Liver (tissue), 7 donors: ENCODE measurements at regions not wholly inside any gene's neighbourhood (a gene's known extent, or its start where the extent isn't known, plus 50 kb on each side); places are given as distances from the start of the nearest gene placed in this dataset.

Experiments used
- DNase-seq: peaks from one replicate; pipeline ENCODE4 v3.0.0-alpha.2; 2017; ENCODE audit warnings: low spot score
- H3K27ac ChIP-seq, 2 donors: one replicate each; pipeline ENCODE4 v1.7.0; 2013; ENCODE audit warnings: inconsistent platforms in 2 of 2, low read length in 2 of 2, control low read depth in 1 of 2, low read depth in 1 of 2, mild to moderate bottlenecking in 1 of 2
- H3K27me3 ChIP-seq, 4 donors: one replicate each; pipeline versions ENCODE4 v1.6.1 to v1.7.0; 2013; ENCODE audit warnings: low read length in 3 of 4, inconsistent platforms in 1 of 4, mild to moderate bottlenecking in 1 of 4, moderate library complexity in 1 of 4; ENCODE audit not compliant: control insufficient read depth in 4 of 4, insufficient read depth in 4 of 4
- H3K36me3 ChIP-seq, 4 donors: one replicate each; pipeline versions ENCODE4 v1.6.1 to v1.7.0; 2013; ENCODE audit warnings: low read length in 3 of 4, mild to moderate bottlenecking in 3 of 4, low read depth in 1 of 4, moderate library complexity in 1 of 4; ENCODE audit not compliant: control insufficient read depth in 4 of 4, insufficient read depth in 3 of 4
- H3K4me1 ChIP-seq, 4 donors: one replicate each; pipeline versions ENCODE4 v1.6.1 to v1.7.0; 2013; ENCODE audit warnings: low read length in 3 of 4, mild to moderate bottlenecking in 3 of 4, moderate library complexity in 1 of 4; ENCODE audit not compliant: control insufficient read depth in 4 of 4, insufficient read depth in 4 of 4
- H3K4me3 ChIP-seq, 3 donors: one replicate each; pipeline versions ENCODE4 v1.6.1 to v1.7.0; 2013; ENCODE audit warnings: low read length in 3 of 3, control low read depth in 1 of 3, low read depth in 1 of 3, mild to moderate bottlenecking in 1 of 3
- H3K9ac ChIP-seq, 2 donors: one replicate each; pipeline ENCODE4 v1.7.0; 2013; ENCODE audit warnings: low read length in 2 of 2, mild to moderate bottlenecking in 2 of 2, moderate library complexity in 2 of 2, control low read depth in 1 of 2, low read depth in 1 of 2
- H3K9me3 ChIP-seq, 4 donors: one replicate each; pipeline versions ENCODE4 v1.6.1 to v1.7.0; 2013; ENCODE audit warnings: low read length in 3 of 4; ENCODE audit not compliant: control insufficient read depth in 4 of 4
- FOXA1 ChIP-seq: IDR thresholded peaks from 2 replicates; pipeline ENCODE4 v1.6.1; 2016; ENCODE audit warnings: antibody characterized with exemption
- FOXA2 ChIP-seq: IDR thresholded peaks from 2 replicates; pipeline ENCODE4 v1.6.1; 2016; ENCODE audit warnings: antibody characterized with exemption
- GABPA ChIP-seq, 2 donors: IDR thresholded peaks in 1 of 2; conservative IDR thresholded peaks in 1 of 2; 2 replicates each; pipeline ENCODE4 v1.6.1; 2016; ENCODE audit warnings: antibody characterized with exemption in 2 of 2, mild to moderate bottlenecking in 1 of 2, moderate library complexity in 1 of 2
- HNF4A ChIP-seq, 2 donors: conservative IDR thresholded peaks; 2 replicates each; pipeline ENCODE4 v1.6.1; 2016; ENCODE audit warnings: antibody characterized with exemption in 2 of 2, mild to moderate bottlenecking in 2 of 2
- HNF4G ChIP-seq: IDR thresholded peaks from 2 replicates; pipeline ENCODE4 v1.6.1; 2016; ENCODE audit warnings: antibody characterized with exemption
- JUND ChIP-seq, 2 donors: IDR thresholded peaks; 2 replicates each; pipeline ENCODE4 v1.6.1; 2016; ENCODE audit warnings: antibody characterized with exemption in 2 of 2
- RAD21 ChIP-seq, 2 donors: IDR thresholded peaks; 2 replicates each; pipeline ENCODE4 v1.6.1; 2016; ENCODE audit warnings: antibody characterized with exemption in 2 of 2, mild to moderate bottlenecking in 2 of 2
- RXRA ChIP-seq, 2 donors: IDR thresholded peaks; 2 replicates each; pipeline ENCODE4 v1.6.1; 2017 to 2018; ENCODE audit warnings: antibody characterized with exemption in 2 of 2, mild to moderate bottlenecking in 1 of 2
- SP1 ChIP-seq: IDR thresholded peaks from 2 replicates; pipeline ENCODE4 v1.6.1; 2018; ENCODE audit warnings: antibody characterized with exemption, mild to moderate bottlenecking
- TAF1 ChIP-seq: conservative IDR thresholded peaks from 2 replicates; pipeline ENCODE4 v1.6.1; 2016; ENCODE audit warnings: antibody characterized with exemption, mild to moderate bottlenecking
- YY1 ChIP-seq: IDR thresholded peaks from 2 replicates; pipeline ENCODE4 v1.6.1; 2016; ENCODE audit warnings: antibody characterized with exemption, mild to moderate bottlenecking
- WGBS: extraction: QIAGEN DNeasy Blood & Tissue Kit; methylation state at CpG from one replicate; pipeline ENCODE4 v1.1.7; 2013; 5-methylcytosine and 5-hydroxymethylcytosine counted together
- TF ChIP-seq, protein P1 (sequence below): IDR thresholded peaks from 2 replicates; pipeline ENCODE4 v1.6.1; 2016; ENCODE audit warnings: antibody characterized with exemption
- TF ChIP-seq, protein P2 (sequence below): IDR thresholded peaks from 2 replicates; pipeline ENCODE4 v1.6.1; 2016; ENCODE audit warnings: antibody characterized with exemption
- TF ChIP-seq, protein P3 (sequence below): IDR thresholded peaks from 2 replicates; pipeline ENCODE4 v1.6.1; 2016; ENCODE audit warnings: antibody characterized with exemption
- TF ChIP-seq, protein P4 (sequence below): IDR thresholded peaks from 2 replicates; pipeline ENCODE4 v1.6.1; 2016; ENCODE audit warnings: antibody characterized with exemption, mild to moderate bottlenecking
- donor health status: healthy.
- donor health status: healthy.
- donor health status: healthy.
- donor health status: healthy.

DNA sequence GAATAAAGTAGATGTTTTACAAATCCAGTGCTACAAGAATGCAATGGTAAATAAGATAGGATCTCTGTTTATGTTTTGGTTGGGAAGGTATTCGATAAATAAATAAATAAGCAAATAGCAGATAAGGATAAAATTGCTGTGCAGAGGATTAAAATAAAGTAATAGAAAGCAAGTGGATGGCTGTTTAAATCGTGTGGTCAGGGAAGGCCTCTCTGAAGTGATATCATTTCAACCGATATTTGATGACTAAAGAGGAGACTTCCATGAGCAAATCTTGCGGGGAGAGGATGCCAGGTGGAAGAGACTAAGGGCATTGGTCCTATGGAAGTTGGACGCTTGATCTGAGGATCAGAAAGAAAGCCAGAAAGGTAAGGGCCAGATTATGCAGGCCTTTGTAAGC, 92.0 kb upstream of the CCN2 start (continued):
- TF ChIP-seq, protein P1, sequence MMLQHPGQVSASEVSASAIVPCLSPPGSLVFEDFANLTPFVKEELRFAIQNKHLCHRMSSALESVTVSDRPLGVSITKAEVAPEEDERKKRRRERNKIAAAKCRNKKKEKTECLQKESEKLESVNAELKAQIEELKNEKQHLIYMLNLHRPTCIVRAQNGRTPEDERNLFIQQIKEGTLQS = no peak
- TF ChIP-seq GABPA (IDR thresholded peaks at IDR 0.05 in 1 of 2, conservative IDR thresholded peaks at IDR 0.05 in 1 of 2) = no peak
- TF ChIP-seq, protein P2, sequence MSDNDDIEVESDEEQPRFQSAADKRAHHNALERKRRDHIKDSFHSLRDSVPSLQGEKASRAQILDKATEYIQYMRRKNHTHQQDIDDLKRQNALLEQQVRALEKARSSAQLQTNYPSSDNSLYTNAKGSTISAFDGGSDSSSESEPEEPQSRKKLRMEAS = no peak

DNA sequence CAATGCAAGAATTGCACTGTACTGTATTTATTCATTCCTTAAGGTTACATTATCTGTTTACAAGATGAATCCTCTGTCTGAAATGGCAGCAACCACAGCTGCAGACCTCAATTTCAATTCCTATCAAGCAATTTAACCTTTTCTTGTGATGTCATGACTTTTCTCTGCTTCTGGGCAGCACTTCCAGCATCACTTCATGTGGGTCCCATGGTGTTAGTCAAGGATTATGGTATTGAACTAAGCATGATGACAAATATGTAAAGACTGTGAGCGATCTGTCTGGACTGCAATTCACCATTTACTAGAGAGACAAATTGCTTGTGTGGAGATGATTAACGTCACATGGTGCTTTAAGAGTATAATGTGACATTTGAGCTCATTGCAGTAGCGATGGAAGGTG, 90.5 kb upstream of the CCN2 start:
- WGBS = 95% methylated on average over 3 of the region's 3 CpGs
- Histone ChIP-seq H3K27ac (no peak overlapping the region), H3K9me3 (no peaks in the 10 kb centered on the region), H3K4me3 (no peak overlapping the region), H3K27me3 (no peaks in the 10 kb centered on the region), H3K9ac (no peak overlapping the region), H3K4me1 (no peaks in the 10 kb centered on the region), H3K36me3 (no peaks in the 10 kb centered on the region)
- no peak for DNase-seq
- TF ChIP-seq, protein P3, sequence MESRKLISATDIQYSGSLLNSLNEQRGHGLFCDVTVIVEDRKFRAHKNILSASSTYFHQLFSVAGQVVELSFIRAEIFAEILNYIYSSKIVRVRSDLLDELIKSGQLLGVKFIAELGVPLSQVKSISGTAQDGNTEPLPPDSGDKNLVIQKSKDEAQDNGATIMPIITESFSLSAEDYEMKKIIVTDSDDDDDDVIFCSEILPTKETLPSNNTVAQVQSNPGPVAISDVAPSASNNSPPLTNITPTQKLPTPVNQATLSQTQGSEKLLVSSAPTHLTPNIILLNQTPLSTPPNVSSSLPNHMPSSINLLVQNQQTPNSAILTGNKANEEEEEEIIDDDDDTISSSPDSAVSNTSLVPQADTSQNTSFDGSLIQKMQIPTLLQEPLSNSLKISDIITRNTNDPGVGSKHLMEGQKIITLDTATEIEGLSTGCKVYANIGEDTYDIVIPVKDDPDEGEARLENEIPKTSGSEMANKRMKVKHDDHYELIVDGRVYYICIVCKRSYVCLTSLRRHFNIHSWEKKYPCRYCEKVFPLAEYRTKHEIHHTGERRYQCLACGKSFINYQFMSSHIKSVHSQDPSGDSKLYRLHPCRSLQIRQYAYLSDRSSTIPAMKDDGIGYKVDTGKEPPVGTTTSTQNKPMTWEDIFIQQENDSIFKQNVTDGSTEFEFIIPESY = no peak
- TF ChIP-seq, protein P4, sequence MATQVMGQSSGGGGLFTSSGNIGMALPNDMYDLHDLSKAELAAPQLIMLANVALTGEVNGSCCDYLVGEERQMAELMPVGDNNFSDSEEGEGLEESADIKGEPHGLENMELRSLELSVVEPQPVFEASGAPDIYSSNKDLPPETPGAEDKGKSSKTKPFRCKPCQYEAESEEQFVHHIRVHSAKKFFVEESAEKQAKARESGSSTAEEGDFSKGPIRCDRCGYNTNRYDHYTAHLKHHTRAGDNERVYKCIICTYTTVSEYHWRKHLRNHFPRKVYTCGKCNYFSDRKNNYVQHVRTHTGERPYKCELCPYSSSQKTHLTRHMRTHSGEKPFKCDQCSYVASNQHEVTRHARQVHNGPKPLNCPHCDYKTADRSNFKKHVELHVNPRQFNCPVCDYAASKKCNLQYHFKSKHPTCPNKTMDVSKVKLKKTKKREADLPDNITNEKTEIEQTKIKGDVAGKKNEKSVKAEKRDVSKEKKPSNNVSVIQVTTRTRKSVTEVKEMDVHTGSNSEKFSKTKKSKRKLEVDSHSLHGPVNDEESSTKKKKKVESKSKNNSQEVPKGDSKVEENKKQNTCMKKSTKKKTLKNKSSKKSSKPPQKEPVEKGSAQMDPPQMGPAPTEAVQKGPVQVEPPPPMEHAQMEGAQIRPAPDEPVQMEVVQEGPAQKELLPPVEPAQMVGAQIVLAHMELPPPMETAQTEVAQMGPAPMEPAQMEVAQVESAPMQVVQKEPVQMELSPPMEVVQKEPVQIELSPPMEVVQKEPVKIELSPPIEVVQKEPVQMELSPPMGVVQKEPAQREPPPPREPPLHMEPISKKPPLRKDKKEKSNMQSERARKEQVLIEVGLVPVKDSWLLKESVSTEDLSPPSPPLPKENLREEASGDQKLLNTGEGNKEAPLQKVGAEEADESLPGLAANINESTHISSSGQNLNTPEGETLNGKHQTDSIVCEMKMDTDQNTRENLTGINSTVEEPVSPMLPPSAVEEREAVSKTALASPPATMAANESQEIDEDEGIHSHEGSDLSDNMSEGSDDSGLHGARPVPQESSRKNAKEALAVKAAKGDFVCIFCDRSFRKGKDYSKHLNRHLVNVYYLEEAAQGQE = no peak
- TF ChIP-seq SP1 (no peak), RAD21 (IDR thresholded peaks at IDR 0.05) (no peak), HNF4A (conservative IDR thresholded peaks at IDR 0.05) (no peak), GABPA (IDR thresholded peaks at IDR 0.05 in 1 of 2, conservative IDR thresholded peaks at IDR 0.05 in 1 of 2) (no peak), FOXA2 (no peak), HNF4G (no peak), FOXA1 (no peak), JUND (IDR thresholded peaks at IDR 0.05) (no peak), YY1 (no peak)
- TF ChIP-seq, protein P2 = no peak
- TF ChIP-seq, protein P1 = no peak

DNA sequence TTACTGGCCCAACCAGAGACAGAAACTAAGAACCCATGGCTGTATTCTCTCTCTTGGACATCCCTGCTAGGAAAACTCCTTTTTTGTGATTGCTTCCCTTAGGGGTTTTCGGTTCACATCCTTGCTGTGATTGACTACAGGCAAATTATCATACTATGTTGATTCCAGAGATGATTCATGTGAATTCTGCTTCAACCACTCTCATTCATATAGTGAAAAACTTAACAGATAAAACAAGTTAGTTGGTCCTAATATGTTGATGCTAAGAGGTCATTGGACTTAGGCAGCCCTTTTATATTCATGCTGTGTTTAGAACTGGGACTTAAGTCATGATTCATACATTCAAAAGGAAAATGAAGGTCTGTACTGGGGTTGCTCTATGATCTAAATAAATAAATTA, 76.9 kb upstream of the CCN2 start:
- 83% methylated on average over 1 of the region's 1 CpG for WGBS

More for the DNA sequence above, 76.9 kb upstream of the CCN2 start:
- Histone ChIP-seq H3K4me1 (no peaks in the 10 kb centered on the region), H3K36me3 (no peaks in the 10 kb centered on the region), H3K9ac (no peak overlapping the region), H3K4me3 (no peak overlapping the region), H3K9me3 (no peaks in the 10 kb centered on the region), H3K27ac (no peak overlapping the region), H3K27me3 (no peaks in the 10 kb centered on the region)
- TF ChIP-seq, protein P2 = no peak
- TF ChIP-seq, protein P1 = no peak
- no peak for TF ChIP-seq GABPA (IDR thresholded peaks at IDR 0.05 in 1 of 2, conservative IDR thresholded peaks at IDR 0.05 in 1 of 2)
- TF ChIP-seq FOXA2 = no peak
- TF ChIP-seq FOXA1 = no peak
- no peak for TF ChIP-seq RXRA (IDR thresholded peaks at IDR 0.05)
- no peak for TF ChIP-seq JUND (IDR thresholded peaks at IDR 0.05)
- TF ChIP-seq TAF1 = no peak
- no peak for TF ChIP-seq SP1
- TF ChIP-seq YY1 = no peak
- no peak for DNase-seq
